ENCODE measurements at regions not wholly inside any gene's neighbourhood (a gene's known extent, or its start where the extent isn't known, plus 50 kb on each side); places are given as distances from the start of the nearest gene placed in this dataset.
"Not testable (repeated sequence)": the region's sequence is repeated elsewhere in the genome, so short reads cannot be mapped to it uniquely, and the experiment has no call there.

GRCh38 chr15:26259581-26259980 lies 396.5 kb upstream of the ATP10A start:
- no peak for DNase-seq

GRCh38 chr15:26244782-26245181 lies 381.7 kb upstream of the ATP10A start:
- DNase-seq, result not testable (repeated sequence)

DNA sequence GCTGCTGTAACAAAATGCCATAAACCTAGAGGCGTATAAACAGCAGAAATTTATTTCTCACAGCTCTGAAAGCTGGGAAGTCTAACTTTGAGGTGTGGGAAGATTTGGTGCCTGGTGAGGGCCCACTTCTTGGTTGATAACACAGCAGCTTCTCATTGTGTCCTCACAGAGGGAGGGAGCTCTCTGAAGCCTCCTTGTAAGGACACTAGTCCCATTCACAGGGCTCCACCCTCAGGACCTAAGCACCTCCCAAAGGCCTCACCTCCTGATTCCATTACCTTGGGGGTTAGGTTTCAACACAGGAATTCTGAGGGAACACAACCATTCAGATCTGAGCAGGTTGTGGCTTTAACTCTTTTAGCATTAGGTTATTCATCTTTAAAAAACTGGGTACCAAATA lies 380.3 kb upstream of the ATP10A start:
- DNase-seq, result no peak

- no peak for DNase-seq
These were observed 379.5 kb upstream of the ATP10A start for GRCh38 chr15:26242565-26243071.

DNA sequence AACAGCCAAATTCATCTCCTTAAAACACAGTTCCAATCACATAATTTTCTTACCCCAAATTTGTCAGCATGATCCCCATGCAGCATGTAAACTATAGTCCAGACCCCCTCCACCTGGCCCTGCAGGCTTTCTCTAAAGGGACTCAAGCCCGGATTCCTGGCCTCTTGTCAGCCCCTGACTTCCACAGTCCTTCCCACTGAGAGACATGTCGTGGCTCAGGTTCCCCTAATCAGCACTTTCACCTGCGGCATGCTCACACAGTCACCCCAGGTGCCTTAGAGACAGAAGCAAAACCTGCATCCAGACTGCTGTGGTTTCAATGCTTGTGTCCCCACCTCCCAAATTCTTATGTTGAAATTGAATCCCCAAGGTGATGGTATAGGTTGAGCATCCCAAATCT lies 372.7 kb upstream of the ATP10A start:
- no peak for DNase-seq

GRCh38 chr15:26234976-26235767 lies 372.0 kb upstream of the ATP10A start:
- DNase-seq, result no peak

DNA sequence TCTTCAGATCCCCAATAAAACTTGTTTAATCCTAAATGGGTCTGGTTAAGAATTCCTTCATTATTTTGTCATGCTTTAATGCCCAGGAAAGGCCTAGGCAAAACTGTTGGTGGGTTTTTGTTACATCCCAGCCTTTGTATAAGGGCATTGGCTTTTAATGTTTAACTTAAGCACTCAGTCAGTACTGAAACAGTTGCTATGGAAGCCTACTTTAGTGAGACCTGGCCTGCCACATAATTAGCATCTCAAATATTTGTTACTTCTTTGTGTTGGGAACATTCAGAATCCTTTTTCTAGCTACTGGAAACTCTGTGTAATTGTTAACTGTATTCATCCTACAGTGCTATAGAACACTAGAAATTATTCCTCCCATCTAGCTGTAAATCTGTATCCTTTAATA lies 369.6 kb upstream of the ATP10A start:
- no peak for DNase-seq

GRCh38 chr15:26231096-26231495 lies 368.0 kb upstream of the ATP10A start:
- DNase-seq, result no peak

GRCh38 chr15:26224266-26224665 lies 361.1 kb upstream of the ATP10A start:
- DNase-seq, result no peak

DNA sequence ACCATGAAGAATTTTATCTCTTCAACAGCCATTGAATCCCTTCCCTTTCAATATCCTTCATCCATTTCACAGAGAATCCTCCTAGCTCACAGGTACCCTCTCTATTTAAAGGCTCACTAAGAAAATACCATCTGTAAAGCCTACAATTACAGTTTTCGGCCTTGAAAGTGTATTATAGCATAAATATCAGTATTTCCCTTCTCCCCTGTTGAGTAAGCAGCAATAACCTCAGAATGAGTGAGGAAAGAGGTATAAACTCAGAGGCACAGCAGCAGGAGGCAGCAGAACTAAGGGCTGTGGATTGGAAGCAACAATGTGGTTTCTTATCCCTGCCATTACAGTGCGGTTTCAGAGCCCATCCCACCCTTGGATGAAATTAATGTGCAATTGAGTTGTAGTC lies 360.6 kb upstream of the ATP10A start:
- no peak for DNase-seq

GRCh38 chr15:26222781-26223180 lies 359.7 kb upstream of the ATP10A start:
- DNase-seq, result no peak

GRCh38 chr15:26217043-26217442 lies 353.9 kb upstream of the ATP10A start:
- DNase-seq, result not testable (repeated sequence)

- no peak for DNase-seq
These were observed 351.2 kb upstream of the ATP10A start for GRCh38 chr15:26214290-26214689.

DNA sequence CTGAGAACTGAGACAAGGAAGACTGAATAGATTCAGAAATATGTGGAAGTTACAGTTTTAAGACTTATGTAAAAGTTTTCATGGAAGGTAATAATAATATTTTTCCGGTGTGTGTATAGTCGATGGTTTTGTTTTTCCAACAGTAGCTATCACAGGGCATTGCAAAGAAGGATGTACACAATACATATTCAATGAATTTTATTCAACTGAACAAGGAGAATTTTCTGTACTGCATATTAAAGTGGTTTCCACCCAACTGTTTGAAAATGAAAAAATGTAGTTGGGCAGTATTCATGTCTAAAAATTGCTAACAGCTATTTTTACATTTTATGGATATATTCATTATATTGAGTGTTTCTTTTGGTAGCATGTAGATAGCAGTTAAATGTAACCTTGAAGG lies 350.3 kb upstream of the ATP10A start:
- no peak for DNase-seq

GRCh38 chr15:26212109-26212508 lies 349.0 kb upstream of the ATP10A start:
- no peak for DNase-seq

DNA sequence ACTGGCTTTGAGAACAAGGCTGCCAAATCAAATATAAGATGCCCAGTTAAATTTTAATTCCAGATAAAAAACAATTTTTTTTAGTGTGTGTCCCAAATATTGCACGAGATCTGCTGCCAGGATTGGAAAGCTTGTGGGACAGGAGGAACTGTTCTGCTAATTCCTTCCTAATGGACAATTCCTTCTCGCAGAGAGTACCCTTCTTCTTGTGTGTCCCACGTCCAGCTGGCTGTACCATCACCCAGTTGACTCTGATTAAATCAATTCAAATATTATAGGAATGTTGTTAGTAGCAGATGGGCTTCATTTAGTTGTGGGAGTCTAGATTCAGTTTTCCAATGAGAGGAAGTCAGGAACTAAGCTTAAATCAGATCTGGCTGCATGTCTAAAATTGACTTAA lies 347.9 kb upstream of the ATP10A start:
- no peak for DNase-seq

GRCh38 chr15:26201177-26201858 lies 338.2 kb upstream of the ATP10A start:
- no peak for DNase-seq

GRCh38 chr15:26200427-26200826 lies 337.3 kb upstream of the ATP10A start:
- no peak for DNase-seq

DNA sequence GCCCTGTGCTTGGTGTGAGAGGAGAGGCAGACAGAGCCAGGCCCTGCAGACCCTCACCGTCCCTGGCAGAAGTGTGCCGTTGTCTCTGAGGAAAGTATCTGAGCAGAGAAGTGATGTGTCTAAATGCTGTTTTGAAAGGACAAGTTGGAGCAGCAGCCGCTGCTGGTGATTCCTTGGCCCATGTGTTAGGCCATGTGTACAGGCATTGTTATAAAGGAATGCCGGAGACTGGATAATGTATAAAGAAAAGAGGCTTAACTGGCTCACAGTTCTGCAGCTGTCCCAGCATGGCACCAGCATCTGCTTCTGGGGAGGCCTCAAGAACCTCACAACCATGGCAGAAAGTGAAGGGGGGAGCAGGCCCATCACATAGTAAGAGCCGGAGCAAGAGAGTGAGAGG lies 334.6 kb upstream of the ATP10A start:
- no peak for DNase-seq

DNA sequence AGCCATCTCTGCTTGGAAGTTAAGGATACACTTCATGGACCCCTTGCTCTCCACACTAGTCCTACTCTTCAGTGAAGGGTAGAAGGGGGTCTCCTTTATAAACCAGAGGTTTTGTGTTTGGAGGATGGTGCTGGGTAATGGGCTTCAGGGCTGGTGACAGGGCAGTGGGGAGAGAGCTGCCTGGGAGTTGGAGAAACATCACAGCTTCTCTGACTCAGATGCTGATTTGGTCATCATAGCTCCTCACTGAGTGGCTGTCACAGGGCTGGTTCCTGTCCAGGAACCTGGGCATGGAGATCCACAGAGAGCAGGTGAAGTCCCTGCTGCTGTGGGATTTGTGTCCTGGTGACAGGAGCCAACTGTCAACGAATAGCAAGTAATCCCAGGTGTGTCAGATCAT lies 333.9 kb upstream of the ATP10A start:
- no peak for DNase-seq

GRCh38 chr15:26191193-26191592 lies 328.1 kb upstream of the ATP10A start:
- DNase-seq, result no peak

DNA sequence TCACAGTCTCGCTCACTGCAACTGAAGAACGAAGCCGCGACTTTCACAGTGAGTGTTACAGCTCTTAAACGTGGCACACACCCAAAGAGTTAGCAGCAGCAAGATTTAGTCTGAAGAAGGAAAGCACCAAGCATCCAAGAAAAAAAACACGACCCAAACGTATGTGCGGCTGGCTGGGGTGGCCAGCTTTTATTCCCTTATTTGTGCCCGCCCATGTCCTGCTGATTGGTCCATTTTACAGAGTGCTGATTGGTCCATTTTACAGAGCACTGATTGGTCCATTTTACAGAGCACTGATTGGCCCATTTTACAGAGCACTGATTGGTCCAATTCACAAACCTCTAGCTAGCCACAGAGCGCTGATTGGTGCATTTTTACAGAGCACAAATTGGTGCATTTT lies 323.0 kb upstream of the ATP10A start:
- not testable (repeated sequence) for DNase-seq

- no peak for DNase-seq
These were observed 319.3 kb upstream of the ATP10A start for GRCh38 chr15:26182441-26182840.

DNA sequence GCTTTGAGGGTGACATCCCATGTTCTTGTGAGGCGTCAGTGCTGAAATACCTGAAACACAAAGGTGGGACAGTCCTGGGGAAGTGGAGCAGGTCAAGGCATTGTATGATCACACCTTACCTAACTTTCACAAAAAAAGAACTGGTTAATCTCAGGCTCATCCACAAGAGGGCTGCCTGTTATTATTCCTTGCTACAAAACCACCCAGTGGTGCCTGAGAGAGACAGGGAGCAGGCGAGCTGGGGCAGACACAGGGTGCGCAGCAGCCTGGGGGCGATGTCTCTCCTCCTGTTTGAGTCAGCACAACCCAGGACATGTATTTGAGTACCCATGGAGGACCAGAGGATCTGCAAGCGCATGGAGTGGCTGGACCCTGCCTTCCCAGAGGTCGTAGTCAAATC lies 316.8 kb upstream of the ATP10A start:
- no peak for DNase-seq
